Natural killer cell (primary cell): ENCODE measurements at regions not wholly inside any gene's neighbourhood (a gene's known extent, or its start where the extent isn't known, plus 50 kb on each side); places are given as distances from the start of the nearest gene placed in this dataset.

Experiments
- ATAC-seq, 3 donors: fragments of 150-1000 bp in 2 of 3; fragments of 200-7000 bp in 1 of 3; cut with Tn5 transposase; 1 replicate in 1 of 3; 2 replicates in 2 of 3; pipeline ENCODE4 v1.10.0; 2021; ENCODE audit warnings: mild to moderate bottlenecking in 2 of 3, moderate library complexity in 2 of 3
- DNase-seq, 2 donors: peaks; one replicate each; pipeline versions ENCODE4 v3.0.0 to v3.0.0-alpha.2; 2013 to 2021; ENCODE audit warnings: mixed read lengths in 1 of 2
- H3K27ac ChIP-seq: one replicate; pipeline ENCODE4 v1.5.1; 2013; ENCODE audit warnings: mild to moderate bottlenecking, low read length
- H3K27me3 ChIP-seq: one replicate; pipeline ENCODE4 v1.6.1; 2013; ENCODE audit warnings: low read length; ENCODE audit not compliant: control insufficient read depth, insufficient read depth
- H3K36me3 ChIP-seq: one replicate; pipeline ENCODE4 v1.6.1; 2013; ENCODE audit warnings: low read length; ENCODE audit not compliant: control insufficient read depth, insufficient read depth
- H3K4me1 ChIP-seq: one replicate; pipeline ENCODE4 v1.6.1; 2013; ENCODE audit warnings: low read length; ENCODE audit not compliant: control insufficient read depth, insufficient read depth
- H3K4me3 ChIP-seq: one replicate; pipeline ENCODE4 v1.5.1; 2013; ENCODE audit warnings: low read length
- H3K9me3 ChIP-seq: one replicate; pipeline ENCODE4 v1.6.1; 2013; ENCODE audit warnings: low read length; ENCODE audit not compliant: control insufficient read depth, insufficient read depth
- H3K27ac Mint-ChIP-seq, 2 donors: one replicate each; pipeline ENCODE4 v1.8.0; 2022; ENCODE audit warnings: mild to moderate bottlenecking in 2 of 2, mixed read lengths in 2 of 2, moderate library complexity in 1 of 2
- H3K27me3 Mint-ChIP-seq, 2 donors: one replicate each; pipeline ENCODE4 v1.8.0; 2022; ENCODE audit warnings: low read depth in 2 of 2, mixed read lengths in 2 of 2
- H3K36me3 Mint-ChIP-seq: one replicate; pipeline ENCODE4 v1.8.0; 2022; ENCODE audit warnings: mixed read lengths
- H3K4me1 Mint-ChIP-seq, 2 donors: one replicate each; pipeline ENCODE4 v1.8.0; 2022; ENCODE audit warnings: mixed read lengths in 2 of 2
- H3K4me3 Mint-ChIP-seq: one replicate; pipeline ENCODE4 v1.8.0; 2022; ENCODE audit warnings: mild to moderate bottlenecking, moderate library complexity, mixed read lengths
- H3K9me3 Mint-ChIP-seq, 2 donors: one replicate each; pipeline ENCODE4 v1.8.0; 2022; ENCODE audit warnings: mixed read lengths in 2 of 2
- WGBS: methylation state at CpG from one replicate; pipeline ENCODE4 v1.1.7; 2013; ENCODE audit warnings: missing lambda C conversion rate; ENCODE audit not compliant: insufficient coverage; 5-methylcytosine and 5-hydroxymethylcytosine counted together
- intact Hi-C: fragments of 100-400 bp; cut with micrococcal nuclease; formaldehyde crosslinking; loops from one replicate; pipeline ENCODE4 v1.14.2; 2022
- TF ChIP-seq, protein P1 (sequence below): fragments of 200-600 bp; IDR thresholded peaks from one replicate; pipeline ENCODE4 v1.8.0; 2022; ENCODE audit warnings: antibody characterized with exemption

DNA sequence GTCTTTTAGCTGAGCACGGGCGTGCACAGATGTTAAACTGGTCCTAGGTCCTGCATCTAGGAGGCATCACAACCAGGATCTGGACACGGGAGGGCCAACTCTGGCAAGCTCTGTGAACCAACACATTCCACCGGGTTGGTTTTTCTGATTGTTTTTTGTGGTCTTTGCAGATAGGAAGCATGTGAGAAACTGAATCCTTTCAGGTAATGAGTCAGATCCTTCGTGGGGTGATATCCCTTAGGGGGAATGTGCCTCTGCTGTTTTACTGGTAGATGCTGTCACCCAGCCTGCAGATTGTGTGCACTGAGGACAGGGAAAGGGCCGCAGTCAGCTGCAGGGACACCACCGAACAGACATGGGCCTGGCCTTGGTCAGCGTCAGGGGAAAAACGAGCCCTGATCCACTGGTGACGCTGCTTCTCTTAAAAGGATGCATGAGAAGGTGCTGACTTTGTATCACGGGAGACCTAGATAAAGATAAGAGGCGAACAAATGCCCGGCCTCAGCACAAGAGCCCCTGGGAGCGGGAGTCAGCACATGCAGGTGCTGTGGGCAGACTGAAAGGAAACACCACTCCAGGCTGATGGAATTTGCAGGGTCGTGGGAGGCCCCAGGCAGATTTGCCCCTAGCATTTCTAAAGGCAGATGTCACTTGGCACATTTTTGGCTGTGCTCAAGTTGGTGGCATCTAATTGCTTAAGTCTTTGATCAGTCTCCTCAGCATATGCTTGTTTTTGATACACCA is 51.1 kb downstream of the DOP1B start:
- Histone ChIP-seq H3K4me3 (no peak overlapping the region), H3K27ac (no peak overlapping the region), H3K9me3 (no peaks in the 10 kb centered on the region), H3K36me3 (peaks cover 15% of the 10 kb centered on the region), H3K4me1 (no peaks in the 10 kb centered on the region), H3K27me3 (no peaks in the 10 kb centered on the region)
- intact Hi-C loops = no loop called here
- H3K4me3 Mint-ChIP-seq = no peak overlapping the region
- DNase-seq (no peak), ATAC-seq (no peak)
- WGBS = 83% methylated on average over 15 of the region's 15 CpGs
- H3K4me1 Mint-ChIP-seq = peaks cover 9 to 20% of the 10 kb centered on the region in 2 donors
- peaks cover 9% of the 10 kb centered on the region for H3K36me3 Mint-ChIP-seq
- no peaks in the 10 kb centered on the region for H3K27me3 Mint-ChIP-seq
- no peaks in the 10 kb centered on the region for H3K9me3 Mint-ChIP-seq
- no peak overlapping the region for H3K27ac Mint-ChIP-seq
- TF ChIP-seq, protein P1, sequence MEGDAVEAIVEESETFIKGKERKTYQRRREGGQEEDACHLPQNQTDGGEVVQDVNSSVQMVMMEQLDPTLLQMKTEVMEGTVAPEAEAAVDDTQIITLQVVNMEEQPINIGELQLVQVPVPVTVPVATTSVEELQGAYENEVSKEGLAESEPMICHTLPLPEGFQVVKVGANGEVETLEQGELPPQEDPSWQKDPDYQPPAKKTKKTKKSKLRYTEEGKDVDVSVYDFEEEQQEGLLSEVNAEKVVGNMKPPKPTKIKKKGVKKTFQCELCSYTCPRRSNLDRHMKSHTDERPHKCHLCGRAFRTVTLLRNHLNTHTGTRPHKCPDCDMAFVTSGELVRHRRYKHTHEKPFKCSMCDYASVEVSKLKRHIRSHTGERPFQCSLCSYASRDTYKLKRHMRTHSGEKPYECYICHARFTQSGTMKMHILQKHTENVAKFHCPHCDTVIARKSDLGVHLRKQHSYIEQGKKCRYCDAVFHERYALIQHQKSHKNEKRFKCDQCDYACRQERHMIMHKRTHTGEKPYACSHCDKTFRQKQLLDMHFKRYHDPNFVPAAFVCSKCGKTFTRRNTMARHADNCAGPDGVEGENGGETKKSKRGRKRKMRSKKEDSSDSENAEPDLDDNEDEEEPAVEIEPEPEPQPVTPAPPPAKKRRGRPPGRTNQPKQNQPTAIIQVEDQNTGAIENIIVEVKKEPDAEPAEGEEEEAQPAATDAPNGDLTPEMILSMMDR = no peak

DNA sequence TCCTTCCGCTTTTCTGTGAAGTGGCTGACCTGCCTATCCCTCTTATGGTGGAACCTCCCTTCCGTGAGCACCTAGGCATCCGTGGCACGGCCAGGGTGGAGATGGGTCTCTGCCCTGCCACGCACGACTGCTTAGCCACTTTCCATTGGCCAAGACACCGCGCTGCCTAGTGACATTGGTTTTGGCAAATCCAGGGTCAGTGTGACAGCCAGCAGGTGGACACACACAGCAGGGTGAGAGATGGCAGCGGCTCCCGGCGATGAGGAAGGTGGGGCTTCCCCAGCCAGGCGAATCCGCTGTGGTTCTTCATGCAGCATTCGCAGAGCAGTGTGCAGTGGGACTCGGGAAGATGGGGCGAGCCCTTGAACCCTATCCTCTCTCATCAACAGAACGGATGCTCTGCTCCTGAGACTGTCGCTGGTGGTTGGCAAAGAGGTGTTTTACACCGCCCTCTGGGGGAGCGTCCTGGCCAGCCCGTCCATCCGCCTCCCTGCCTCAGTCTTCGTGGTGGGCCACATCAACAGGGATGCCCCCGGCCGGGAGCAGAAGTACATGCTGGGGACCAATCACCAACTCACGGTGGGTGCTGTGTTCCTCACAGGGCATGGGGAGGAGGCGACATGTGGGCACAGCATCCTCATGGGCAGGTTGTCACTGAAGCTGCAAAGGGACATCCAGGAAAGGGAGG is 51.8 kb downstream of the DOP1B start:
- ATAC-seq = no peak
- peaks cover 9% of the 10 kb centered on the region for H3K36me3 Mint-ChIP-seq

DNA sequence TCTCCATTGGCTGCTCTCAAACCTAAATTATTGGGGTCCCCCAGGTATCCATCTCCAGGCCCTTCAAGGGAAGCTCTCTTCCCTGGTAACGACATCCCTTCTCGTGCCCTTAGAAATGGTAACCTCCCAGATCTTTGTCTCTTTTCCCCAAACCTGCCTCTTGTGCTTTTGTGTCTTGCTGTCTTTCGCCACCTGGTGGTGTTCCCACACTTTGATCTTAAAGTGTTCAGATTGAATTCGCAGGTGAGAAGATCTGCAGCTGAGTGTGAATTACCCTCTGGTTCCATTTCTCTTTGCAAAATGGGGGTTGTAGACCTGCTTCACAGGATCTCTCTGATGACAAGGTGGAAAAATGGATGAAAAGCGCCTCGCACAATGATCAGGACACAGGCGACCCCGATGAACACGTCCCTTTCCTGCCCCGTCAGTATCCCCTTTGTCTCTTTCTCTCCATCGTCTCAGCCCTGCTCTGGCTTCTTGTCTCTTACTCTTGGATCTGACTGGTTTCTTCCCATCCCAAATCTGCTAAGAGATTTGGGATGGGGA is 53.1 kb downstream of the DOP1B start:
- no peak overlapping the region for H3K4me3 ChIP-seq
- 88% methylated on average over 11 of the region's 11 CpGs for WGBS
- H3K27me3 ChIP-seq = no peaks in the 10 kb centered on the region
- H3K27me3 Mint-ChIP-seq = no peaks in the 10 kb centered on the region
- peaks cover 0 to 9% of the 10 kb centered on the region in 2 donors for H3K4me1 Mint-ChIP-seq
- H3K9me3 Mint-ChIP-seq = no peaks in the 10 kb centered on the region
- H3K9me3 ChIP-seq = no peaks in the 10 kb centered on the region
- H3K4me1 ChIP-seq = no peaks in the 10 kb centered on the region
- H3K27ac ChIP-seq = no peak overlapping the region
- H3K27ac Mint-ChIP-seq = no peak overlapping the region
- DNase-seq = peak in 1 of 2 donors; percentile 75
- ATAC-seq = peak in 2 of 3 donors; percentile 38 to 40
- peaks cover 21% of the 10 kb centered on the region for H3K36me3 ChIP-seq
- TF ChIP-seq, protein P1 = peak; percentile 46
- H3K4me3 Mint-ChIP-seq = no peak overlapping the region
- intact Hi-C loops = loop anchor here (1.0 kb wide), 1 partner anchor 68 kb away; no protein-coding TSS in a partner anchor
- peaks cover 13% of the 10 kb centered on the region for H3K36me3 Mint-ChIP-seq

More for the DNA sequence above, 51.8 kb downstream of the DOP1B start:
- no peak overlapping the region for H3K27ac ChIP-seq
- no peaks in the 10 kb centered on the region for H3K27me3 ChIP-seq
- intact Hi-C loops = loop anchor here (1.0 kb wide), 1 partner anchor 67 kb away; no protein-coding TSS in a partner anchor
- peaks cover 14% of the 10 kb centered on the region for H3K36me3 ChIP-seq
- H3K9me3 ChIP-seq = no peaks in the 10 kb centered on the region
- no peak for DNase-seq
- WGBS = 95% methylated on average over 27 of the region's 27 CpGs
- H3K27me3 Mint-ChIP-seq = no peaks in the 10 kb centered on the region
- no peak overlapping the region for H3K4me3 ChIP-seq
- TF ChIP-seq, protein P1 = no peak
- H3K27ac Mint-ChIP-seq = no peak overlapping the region
- H3K9me3 Mint-ChIP-seq = no peaks in the 10 kb centered on the region
- no peaks in the 10 kb centered on the region for H3K4me1 ChIP-seq
- H3K4me1 Mint-ChIP-seq = peaks cover 5 to 16% of the 10 kb centered on the region in 2 donors
- no peak overlapping the region for H3K4me3 Mint-ChIP-seq
